NCI-H1436 treated with DMSO at 0.1 percent for 48 hours (cell line): ENCODE measurements at regions not wholly inside any gene's neighbourhood (a gene's known extent, or its start where the extent isn't known, plus 50 kb on each side); places are given as distances from the start of the nearest gene placed in this dataset.

ENCODE experiments used
- DNase-seq: peaks from one replicate; lab custom pipeline; 2025; lab: John Stamatoyannopoulos, UW

DNA sequence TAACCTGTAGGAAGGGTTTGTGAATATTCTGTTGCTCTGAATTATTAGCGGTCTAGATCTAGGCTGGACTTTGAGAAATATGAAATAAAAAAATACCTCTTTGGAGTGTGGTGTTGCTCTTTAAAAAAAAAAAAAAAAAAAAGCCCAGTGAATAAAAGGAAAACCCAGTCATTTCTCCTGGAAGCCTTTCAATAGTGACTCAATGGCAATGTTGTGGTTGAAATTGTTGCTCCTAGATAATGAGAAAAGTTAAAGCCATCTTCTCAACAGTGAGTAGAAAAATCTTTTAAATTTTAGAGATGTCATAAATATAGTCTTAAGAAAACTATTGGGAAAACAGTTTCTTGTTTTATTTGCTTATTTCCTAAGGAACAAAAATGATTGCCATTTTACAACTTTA lies 135.3 kb downstream of the RFC3 start:
- no peak for DNase-seq

GRCh38 chr13:33953781-33954180 lies 135.8 kb downstream of the RFC3 start:
- no peak for DNase-seq

- DNase-seq = no peak
Measured at GRCh38 chr13:33956346-33956745, 138.4 kb downstream of the RFC3 start.

- no peak for DNase-seq
Measured at GRCh38 chr13:33957497-33957905, 139.6 kb downstream of the RFC3 start.

- DNase-seq = no peak
Measured at GRCh38 chr13:33958964-33959363, 141.0 kb downstream of the RFC3 start.

DNA sequence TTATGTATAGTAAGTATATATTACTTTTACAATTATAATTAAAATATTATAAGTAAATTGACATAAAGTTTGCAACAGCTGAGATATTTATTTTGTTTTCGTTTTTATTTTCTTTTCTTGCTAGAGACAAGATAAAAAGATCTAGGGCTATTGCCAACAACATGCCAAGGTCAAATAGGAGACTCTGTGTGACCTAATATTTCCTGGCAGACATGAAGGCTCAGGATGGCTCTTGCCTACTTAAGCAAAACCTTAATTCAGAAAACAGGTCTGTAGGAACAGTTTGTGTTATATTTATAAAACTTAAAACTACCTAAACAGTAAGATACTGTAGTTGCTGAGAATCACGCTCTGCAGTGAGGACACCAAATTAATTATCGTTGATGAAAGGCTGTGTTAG lies 145.2 kb downstream of the RFC3 start:
- no peak for DNase-seq

DNA sequence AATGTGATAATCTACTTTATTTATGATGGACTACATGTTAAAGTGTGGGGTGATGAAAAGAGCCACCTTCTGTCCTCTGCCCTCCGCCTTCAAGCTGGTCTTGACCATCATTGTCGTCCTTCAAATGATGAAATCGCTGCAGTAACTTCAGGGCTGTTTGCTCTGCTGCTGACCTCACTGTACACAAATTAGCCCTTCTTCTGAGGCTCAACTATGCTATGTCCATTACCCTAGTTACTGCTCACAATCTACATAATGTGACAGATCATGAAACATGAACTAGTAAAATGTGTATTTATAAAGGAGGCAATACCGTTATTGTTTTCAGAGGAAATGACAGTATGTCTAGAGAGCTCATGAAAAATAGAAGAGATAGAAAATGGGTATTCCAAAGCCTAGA lies 145.9 kb downstream of the RFC3 start:
- no peak for DNase-seq

- DNase-seq = no peak
Measured at GRCh38 chr13:33968520-33969507, 150.9 kb downstream of the RFC3 start.

DNA sequence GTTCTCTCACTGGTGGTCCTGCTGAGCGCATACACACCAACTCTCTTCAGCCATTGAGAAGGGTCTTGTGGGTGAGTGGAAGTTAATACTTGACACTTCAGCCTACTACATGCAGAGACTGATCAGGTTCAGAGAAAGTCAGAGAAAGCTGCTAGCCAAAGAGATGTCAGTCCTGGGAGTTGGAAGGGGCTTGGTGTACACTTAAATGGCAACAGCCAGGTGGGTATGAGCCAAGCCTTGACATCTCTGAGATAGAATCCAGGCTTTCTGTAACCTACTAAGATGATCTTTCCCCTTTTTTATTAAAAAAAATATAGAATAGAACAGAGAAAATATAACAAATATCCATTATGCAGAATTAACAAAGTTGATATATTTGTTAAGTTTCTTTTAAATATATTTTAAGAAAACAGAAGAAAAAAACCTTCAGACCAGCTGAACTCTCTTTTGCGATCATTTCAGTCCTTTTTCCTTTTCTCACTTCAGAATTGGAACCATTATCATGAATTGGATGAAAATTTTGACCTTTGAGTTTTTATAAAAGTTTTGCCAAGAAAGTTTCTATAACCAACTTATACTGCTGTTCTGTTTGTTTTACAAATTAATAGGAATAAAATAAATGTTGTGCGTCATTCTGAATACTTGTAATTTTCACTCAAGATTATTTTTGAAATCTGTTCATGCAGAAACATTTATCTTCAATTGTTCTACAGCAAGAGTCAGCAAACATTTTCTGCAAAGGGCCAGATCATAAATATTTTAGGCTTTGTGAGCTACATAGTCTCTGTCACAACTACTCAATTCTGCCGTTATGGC lies 153.0 kb downstream of the RFC3 start:
- no peak for DNase-seq

DNA sequence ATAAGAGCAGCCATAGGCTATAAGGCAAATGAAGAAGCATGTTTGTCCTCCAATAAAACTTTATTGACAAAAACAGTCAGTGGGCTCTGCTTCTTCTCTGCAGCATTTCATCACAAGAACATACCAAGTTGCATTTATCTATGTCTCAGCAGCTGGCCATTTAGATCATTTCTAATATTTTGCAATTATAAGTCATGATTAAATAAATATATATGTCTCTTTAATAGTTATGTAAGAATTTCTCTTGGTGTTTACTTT lies 153.5 kb downstream of the RFC3 start:
- no peak for DNase-seq

DNA sequence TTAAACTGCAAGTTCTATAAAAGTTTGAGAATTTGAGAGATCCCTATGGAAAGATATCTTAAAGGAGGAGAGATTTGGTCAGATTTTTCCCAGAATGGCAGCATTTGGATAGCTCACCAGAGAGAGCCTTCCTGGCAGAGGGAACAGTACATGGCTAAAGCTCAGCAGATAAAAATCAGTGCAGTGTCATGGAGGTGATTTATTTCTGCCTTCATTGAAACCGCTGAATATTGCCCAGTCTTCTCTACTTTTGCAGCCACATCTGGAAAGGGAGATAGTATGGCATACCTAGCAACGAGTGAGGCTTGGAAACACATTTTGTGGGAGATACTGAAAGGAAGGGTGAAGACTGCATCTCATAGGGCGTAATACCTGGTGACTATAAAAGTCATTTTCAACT lies 155.2 kb downstream of the RFC3 start:
- DNase-seq = no peak

DNA sequence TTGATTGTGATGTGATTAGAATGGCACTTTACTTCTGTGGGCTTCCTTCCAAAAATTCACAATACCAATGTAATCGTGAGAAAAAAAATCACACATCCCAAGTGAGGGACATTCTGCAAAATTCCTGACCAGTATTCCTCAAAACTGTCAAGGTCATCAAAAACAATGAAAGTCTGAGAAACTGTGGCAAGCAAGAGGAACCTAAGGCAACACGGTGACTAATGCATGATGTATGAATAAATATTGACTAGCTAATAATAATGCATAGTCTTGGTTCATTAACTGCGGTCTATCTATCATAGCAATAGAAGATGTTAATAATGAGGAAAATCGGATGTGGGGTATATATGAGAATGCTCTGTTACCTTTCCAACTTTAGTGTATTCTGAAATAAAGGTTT lies 159.0 kb downstream of the RFC3 start:
- no peak for DNase-seq

- no peak for DNase-seq
Measured at GRCh38 chr13:33978653-33979052, 160.7 kb downstream of the RFC3 start.

- no peak for DNase-seq
Measured at GRCh38 chr13:33992881-33993336, 175.0 kb downstream of the RFC3 start.

GRCh38 chr13:33994198-33994597 lies 176.2 kb downstream of the RFC3 start:
- no peak for DNase-seq

- no peak for DNase-seq
Measured at GRCh38 chr13:33994826-33995502, 177.0 kb downstream of the RFC3 start.

GRCh38 chr13:33996636-33997035 lies 178.7 kb downstream of the RFC3 start:
- no peak for DNase-seq

DNA sequence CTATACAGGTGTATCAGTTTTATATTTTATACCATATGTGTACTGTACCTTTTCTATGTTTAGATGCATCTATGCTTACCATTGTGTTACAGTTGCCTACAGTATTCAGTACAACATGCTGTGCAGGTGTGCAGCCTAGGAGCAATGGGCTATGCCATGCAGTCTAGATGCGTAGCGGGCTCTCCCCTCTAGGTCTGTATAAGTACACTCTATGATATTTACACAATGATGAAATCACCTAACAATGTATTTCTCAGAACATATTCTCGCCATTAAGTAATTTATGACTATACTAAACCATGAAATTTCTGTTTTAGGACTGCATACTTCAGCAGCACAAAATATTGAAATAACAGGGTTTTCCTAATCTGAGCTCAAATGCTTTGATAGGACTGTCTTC lies 179.6 kb downstream of the RFC3 start:
- DNase-seq = no peak

DNA sequence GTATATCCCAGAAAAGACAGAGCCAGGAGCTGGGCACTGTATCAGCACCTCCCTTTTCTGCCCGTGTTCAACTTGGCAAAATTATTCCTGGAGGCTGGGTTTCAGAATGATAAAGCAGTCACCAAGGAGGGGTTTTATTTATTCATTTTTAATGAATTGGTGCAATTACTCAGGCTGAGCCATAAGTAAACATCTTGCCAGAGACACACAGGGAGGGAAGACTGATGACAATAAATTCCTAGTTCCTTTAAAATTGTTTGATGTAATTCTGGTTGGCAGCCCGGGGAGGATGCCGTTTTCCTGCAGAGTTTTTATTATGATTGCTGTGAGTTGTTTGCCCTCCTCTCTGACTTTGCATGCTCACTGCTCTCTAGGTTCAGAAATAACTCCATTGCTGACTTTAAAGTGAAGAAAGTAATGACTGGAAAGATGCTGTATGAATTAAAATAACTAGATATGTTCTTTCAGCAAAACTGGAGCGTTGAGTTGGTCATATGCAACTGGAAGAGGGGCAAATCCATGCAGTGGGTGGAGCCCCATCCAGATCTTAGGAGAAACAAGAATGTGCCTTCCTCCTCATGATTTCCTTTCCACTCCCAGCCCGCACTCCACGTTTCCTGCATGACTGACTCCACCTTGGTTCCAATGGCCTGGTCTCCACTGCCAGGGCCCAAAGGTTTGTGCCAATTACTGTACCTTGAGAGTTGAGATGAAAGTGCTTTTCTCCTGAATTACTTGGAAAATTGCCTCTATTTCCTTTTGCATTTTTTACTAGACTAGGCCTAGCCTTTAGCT lies 182.1 kb downstream of the RFC3 start:
- DNase-seq = no peak

GRCh38 chr13:34000955-34001354 lies 183.0 kb downstream of the RFC3 start:
- no peak for DNase-seq

DNA sequence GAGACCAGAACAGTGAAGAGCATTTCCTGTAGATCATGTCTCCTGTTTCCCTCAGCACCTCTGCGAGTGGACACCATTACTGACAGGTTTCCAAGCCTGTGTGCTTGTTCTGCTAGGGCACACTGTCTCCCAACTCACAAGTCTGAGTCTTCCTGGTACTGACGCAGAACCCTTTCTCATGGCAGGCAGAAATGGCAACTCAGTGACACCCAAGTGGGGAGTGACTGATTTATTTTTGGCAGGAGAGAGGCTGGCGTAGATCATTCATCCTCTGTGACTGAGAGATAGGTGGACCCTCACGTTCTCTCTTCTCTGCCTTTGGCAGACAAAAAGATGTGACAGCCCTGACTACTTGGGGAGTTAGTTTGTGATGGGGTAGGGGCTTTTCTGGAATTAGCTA lies 183.4 kb downstream of the RFC3 start:
- no peak for DNase-seq

DNA sequence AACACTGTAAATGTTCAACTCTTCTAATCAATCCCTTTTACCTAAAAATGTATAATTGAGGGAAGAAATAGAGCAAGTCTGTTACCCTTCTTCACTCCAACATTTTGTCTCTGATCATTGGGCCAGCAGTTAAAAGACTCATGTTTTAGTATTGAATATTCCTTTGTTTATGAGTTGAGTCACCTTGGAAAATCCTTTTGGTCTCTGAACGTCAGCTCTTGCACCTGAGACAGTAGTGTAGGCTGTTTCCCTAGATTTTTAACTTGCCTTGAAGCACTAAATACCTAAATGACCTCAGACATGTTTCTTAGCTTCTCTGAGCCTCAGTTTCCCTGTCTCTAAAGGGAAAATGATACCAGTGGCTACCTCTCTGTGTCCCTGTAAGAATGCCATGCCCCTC lies 184.2 kb downstream of the RFC3 start:
- no peak for DNase-seq
